ENCODE measurements at regions not wholly inside any gene's neighbourhood (a gene's known extent, or its start where the extent isn't known, plus 50 kb on each side); places are given as distances from the start of the nearest gene placed in this dataset.

DNA sequence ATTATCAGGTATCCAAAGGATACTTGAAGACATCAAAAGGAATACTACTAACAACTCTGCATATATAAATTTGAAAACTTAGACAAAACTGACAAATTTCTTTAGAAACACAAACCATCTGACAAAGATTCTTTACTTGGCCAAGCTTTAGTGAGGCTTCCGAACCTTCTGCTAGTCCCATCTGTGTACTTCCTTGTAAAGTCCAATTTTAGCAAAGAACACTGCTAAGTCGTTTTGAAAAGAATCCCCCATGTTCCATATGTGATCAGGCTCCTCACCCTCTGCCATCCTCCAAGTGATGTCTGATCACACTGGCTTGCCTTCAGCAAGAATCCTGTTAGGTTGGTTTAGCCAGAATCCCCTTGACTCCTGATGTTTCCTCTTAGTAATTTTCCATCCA lies 150.0 kb upstream of the ACO1 start:
- Mint-ChIP-seq H3K4me1 (no peaks in the 10 kb centered on the region), H3K4me3 (no peak overlapping the region), H3K27ac (no peak overlapping the region), H3K9me3 (peaks cover 0 to 6% (median 1%) of the 10 kb centered on the region in 7 donors), H3K27me3 (no peaks in the 10 kb centered on the region), H3K36me3 (no peaks in the 10 kb centered on the region)
- ATAC-seq (ENCODE audit: low read depth in 2 of 2) (no peak), DNase-seq (no peak)

DNA sequence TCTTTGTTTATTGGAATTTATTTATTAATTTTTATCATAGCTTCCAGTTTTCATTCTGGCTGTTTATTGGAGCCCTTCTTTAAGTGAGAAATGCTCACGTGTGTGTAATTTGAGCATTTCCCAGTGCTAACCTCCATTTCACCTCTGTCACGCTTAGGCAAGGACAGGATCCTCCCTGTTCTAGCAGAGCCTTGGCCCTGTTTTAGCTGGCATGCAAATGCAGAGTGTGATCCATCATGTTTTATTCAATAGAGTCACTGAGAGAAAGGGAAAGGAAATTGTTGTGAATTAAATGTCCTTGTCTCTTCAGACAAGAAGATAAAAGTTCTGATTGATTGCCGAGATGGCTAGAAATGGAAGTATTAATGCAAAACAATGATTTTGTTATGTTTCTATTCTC lies 137.3 kb upstream of the ACO1 start:
- Mint-ChIP-seq H3K27me3 (peaks cover 0 to 8% (median 0%) of the 10 kb centered on the region in 3 donors), H3K9me3 (no peaks in the 10 kb centered on the region), H3K27ac (no peak overlapping the region), H3K36me3 (no peaks in the 10 kb centered on the region), H3K4me3 (no peak overlapping the region), H3K4me1 (no peaks in the 10 kb centered on the region)
- ATAC-seq (ENCODE audit: low read depth in 2 of 2) (no peak), DNase-seq (no peak)

DNA sequence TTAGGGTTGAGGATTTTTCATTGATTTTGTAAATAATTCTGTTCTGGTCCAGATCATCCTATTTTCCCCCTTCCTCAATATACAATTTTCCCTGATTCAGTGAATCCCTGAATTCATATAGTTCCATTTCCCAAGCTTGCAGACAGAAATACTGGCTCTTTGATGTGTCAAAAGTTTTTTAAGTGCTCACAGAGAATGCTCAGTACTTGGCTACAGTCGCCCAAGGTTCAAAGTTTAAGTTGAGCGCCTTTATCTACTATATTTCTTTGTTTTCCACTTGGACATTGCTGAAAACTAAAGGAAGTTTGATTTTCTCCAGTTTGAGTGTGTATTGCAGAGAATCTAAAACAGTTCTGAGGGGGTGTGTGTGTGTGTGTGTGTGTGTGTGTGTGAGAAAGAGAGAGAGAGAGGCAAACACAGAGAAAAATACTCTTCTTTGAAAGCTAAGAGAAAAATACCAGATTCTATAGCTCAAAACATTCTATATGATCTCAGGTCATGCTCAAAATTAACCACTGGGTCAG lies 136.2 kb upstream of the ACO1 start:
- Mint-ChIP-seq H3K4me1 (no peaks in the 10 kb centered on the region), H3K4me3 (no peak overlapping the region), H3K27ac (no peak overlapping the region), H3K27me3 (peaks cover 0 to 14% (median 0%) of the 10 kb centered on the region in 3 donors), H3K36me3 (no peaks in the 10 kb centered on the region), H3K9me3 (no peaks in the 10 kb centered on the region)
- DNase-seq = no peak
- no peak for ATAC-seq (ENCODE audit: low read depth in 2 of 2)

DNA sequence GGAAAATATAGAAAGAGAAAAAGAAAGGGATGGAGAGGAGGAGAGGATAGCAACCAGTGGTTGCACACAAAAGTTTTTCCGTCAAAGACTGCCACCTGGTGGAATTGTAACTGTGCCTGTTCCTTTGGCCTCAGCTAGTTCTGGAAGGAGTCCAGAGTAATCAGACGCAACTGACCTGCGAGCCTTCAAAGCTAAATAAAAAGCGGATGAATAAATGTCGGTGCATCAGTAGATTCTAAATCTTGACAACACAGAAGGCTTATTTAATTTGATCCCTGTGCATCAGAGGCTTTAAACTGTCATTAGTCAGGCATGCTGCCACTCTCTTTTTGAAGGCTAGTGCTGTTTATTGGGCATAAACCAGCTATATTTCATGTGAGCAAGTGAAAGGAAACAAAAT lies 132.9 kb upstream of the ACO1 start:
- H3K27ac Mint-ChIP-seq = no peak overlapping the region
- H3K9me3 Mint-ChIP-seq = peaks cover 0 to 4% (median 0%) of the 10 kb centered on the region in 7 donors
- DNase-seq (peak; percentile 10), ATAC-seq (ENCODE audit: low read depth in 2 of 2) (no peak)
- peaks cover 0 to 10% (median 0%) of the 10 kb centered on the region in 3 donors for H3K27me3 Mint-ChIP-seq
- no peak overlapping the region for H3K4me3 Mint-ChIP-seq
- no peaks in the 10 kb centered on the region for H3K36me3 Mint-ChIP-seq
- H3K4me1 Mint-ChIP-seq = no peaks in the 10 kb centered on the region

DNA sequence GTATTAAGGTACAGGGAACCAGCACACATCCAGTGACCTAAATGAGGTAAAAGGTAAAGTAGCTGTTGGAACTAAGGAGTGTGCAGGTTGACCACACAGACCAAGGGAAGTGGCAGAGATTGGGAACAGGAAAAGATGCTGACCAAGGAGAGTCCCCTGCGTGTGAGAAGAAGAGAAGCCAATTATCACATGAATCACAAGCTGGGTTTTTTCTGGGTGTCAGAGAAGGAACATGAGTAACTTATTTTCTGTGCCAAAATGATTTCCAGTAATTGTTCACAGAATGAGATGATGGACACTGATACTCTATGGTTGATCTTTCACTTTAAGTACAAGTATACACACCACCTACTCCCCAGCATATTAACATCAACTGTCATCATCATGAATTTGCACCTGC lies 130.7 kb upstream of the ACO1 start:
- Mint-ChIP-seq H3K4me1 (no peaks in the 10 kb centered on the region), H3K36me3 (no peaks in the 10 kb centered on the region), H3K27ac (no peak overlapping the region), H3K9me3 (peaks cover 0 to 4% (median 0%) of the 10 kb centered on the region in 7 donors), H3K4me3 (no peak overlapping the region), H3K27me3 (peaks cover 0 to 10% (median 0%) of the 10 kb centered on the region in 3 donors)
- no peak for ATAC-seq (ENCODE audit: low read depth in 2 of 2)
- no peak for DNase-seq

DNA sequence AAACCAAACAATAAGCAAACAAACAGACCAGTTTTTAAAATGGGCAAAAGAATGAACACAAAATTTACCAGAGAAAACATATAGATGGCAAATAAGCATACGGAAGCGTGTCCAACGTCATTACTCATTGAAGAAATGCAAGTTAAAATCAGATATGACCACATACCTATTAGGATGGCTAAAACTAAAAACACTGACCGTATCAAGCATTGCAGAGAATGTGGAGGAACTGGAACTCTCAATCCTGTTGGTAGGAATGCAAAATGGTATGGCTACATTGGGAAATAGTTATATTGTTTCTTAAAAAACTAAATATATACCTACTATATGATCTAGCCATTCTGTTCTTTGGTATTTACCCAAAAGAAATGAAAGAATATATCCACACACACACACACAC lies 129.4 kb upstream of the ACO1 start:
- Mint-ChIP-seq H3K27me3 (peaks cover 0 to 9% (median 0%) of the 10 kb centered on the region in 3 donors), H3K4me1 (no peaks in the 10 kb centered on the region), H3K36me3 (no peaks in the 10 kb centered on the region), H3K4me3 (no peak overlapping the region), H3K27ac (no peak overlapping the region), H3K9me3 (peaks cover 0 to 4% (median 0%) of the 10 kb centered on the region in 7 donors)
- DNase-seq = no peak
- ATAC-seq (ENCODE audit: low read depth in 2 of 2) = no peak

- peaks cover 0 to 3% of the 10 kb centered on the region in 2 donors for H3K36me3 Mint-ChIP-seq
- ATAC-seq (ENCODE audit: low read depth in 2 of 2) (no peak), DNase-seq (no peak)
- peaks cover 0 to 7% (median 0%) of the 10 kb centered on the region in 3 donors for H3K27me3 Mint-ChIP-seq
- no peaks in the 10 kb centered on the region for H3K4me1 Mint-ChIP-seq
- no peak overlapping the region for H3K4me3 Mint-ChIP-seq
- no peak overlapping the region for H3K27ac Mint-ChIP-seq
- peaks cover 0 to 9% (median 4%) of the 10 kb centered on the region in 7 donors for H3K9me3 Mint-ChIP-seq
Measured at GRCh38 chr9:32258482-32258881, 126.0 kb upstream of the ACO1 start.

DNA sequence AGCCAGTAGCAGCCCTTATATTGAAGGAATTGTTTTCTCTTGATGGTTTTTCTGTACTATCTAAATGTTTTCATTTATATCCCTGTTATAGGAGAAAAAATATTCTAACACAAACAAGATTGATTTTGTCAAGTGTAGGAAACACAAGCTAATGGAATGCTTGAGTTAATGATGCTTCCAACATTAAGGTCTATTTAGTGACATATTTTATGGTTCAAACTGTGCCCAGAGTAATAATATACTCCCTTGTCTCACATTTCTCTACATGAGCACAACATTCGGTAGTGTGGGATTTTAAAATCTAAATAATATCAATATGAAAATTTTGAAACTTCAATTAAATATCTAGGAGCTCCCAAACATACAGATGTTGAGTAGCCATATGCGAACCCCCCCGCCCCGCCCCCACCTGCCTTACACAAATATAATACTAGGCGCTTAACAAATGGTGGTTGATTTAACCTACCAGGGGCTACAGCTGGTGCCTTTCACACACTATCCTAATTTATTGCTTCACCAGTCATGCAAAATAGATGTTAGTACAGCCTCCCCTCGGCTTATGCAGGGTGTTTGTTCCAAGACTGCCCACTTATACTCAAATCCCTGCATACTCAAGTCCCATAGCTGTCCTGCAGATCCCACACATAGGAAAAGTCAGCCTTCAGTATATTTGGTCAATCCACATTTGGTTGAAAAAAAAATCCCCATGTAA lies 124.1 kb upstream of the ACO1 start:
- Mint-ChIP-seq H3K4me3 (no peak overlapping the region), H3K36me3 (peaks cover 0 to 3% of the 10 kb centered on the region in 2 donors), H3K27ac (no peak overlapping the region), H3K4me1 (no peaks in the 10 kb centered on the region), H3K27me3 (peaks cover 0 to 7% (median 0%) of the 10 kb centered on the region in 3 donors), H3K9me3 (peaks cover 0 to 9% (median 2%) of the 10 kb centered on the region in 7 donors)
- ATAC-seq (ENCODE audit: low read depth in 2 of 2) = no peak
- DNase-seq = no peak

- Mint-ChIP-seq H3K36me3 (peaks cover 0 to 3% of the 10 kb centered on the region in 2 donors), H3K27ac (peak overlapping the region in 1 of 6 donors; percentile 54), H3K4me3 (no peak overlapping the region), H3K4me1 (no peaks in the 10 kb centered on the region), H3K9me3 (peaks cover 0 to 9% (median 2%) of the 10 kb centered on the region in 7 donors), H3K27me3 (peaks cover 0 to 7% (median 4%) of the 10 kb centered on the region in 3 donors)
- ATAC-seq (ENCODE audit: low read depth in 2 of 2) = no peak
- DNase-seq = no peak
Measured at GRCh38 chr9:32264170-32264864, 120.1 kb upstream of the ACO1 start.

- H3K4me3 Mint-ChIP-seq = no peak overlapping the region
- H3K27me3 Mint-ChIP-seq = peaks cover 0 to 7% (median 4%) of the 10 kb centered on the region in 3 donors
- ATAC-seq (ENCODE audit: low read depth in 2 of 2) (no peak), DNase-seq (no peak)
- H3K4me1 Mint-ChIP-seq = no peaks in the 10 kb centered on the region
- peaks cover 0 to 3% of the 10 kb centered on the region in 2 donors for H3K36me3 Mint-ChIP-seq
- no peak overlapping the region for H3K27ac Mint-ChIP-seq
- H3K9me3 Mint-ChIP-seq = peaks cover 0 to 9% (median 2%) of the 10 kb centered on the region in 7 donors
Measured at GRCh38 chr9:32265037-32265436, 119.4 kb upstream of the ACO1 start.

DNA sequence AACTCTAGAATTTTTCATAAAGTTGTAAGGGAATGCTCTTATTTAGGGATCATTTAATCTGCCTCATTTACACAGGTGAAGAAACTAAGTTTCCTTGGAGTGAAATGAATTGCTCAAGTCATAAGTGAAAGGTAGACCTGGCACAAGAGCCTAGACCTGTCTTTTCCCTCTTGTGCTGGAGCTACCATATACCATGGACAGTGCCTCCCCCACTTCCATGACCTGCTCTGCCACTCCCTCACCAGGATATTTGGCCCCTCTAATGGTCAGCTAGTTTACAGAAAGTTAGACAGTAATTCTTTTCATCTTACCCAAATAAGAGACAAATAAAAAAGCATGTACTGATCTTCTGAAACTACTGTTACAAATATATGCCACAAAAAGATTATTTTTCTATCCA lies 105.5 kb upstream of the ACO1 start:
- ATAC-seq (ENCODE audit: low read depth in 2 of 2) (no peak), DNase-seq (no peak)
- H3K9me3 Mint-ChIP-seq = peaks cover 0 to 3% (median 0%) of the 10 kb centered on the region in 7 donors
- H3K4me3 Mint-ChIP-seq = no peak overlapping the region
- no peaks in the 10 kb centered on the region for H3K36me3 Mint-ChIP-seq
- H3K27me3 Mint-ChIP-seq = peaks cover 0 to 9% (median 0%) of the 10 kb centered on the region in 3 donors
- H3K27ac Mint-ChIP-seq = no peak overlapping the region
- no peaks in the 10 kb centered on the region for H3K4me1 Mint-ChIP-seq

DNA sequence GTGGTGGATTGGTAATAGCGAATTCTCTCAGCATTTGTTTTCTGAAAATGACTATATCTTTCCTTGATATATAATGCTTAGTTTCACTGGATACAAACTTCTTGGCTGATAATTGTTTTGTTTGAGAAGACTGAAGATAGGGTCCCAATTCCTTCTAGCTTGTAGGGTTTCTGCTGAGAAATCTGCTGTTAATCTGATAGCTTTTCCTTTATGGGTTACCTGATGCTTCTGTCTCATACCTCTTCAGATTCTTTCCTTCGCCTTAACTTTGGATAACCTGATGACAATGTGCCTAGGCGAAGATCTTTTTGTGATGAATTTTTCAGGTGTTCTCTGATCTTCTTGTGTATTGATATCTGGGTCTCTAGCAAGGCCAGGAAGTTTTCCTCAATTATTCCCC lies 94.7 kb upstream of the ACO1 start:
- no peaks in the 10 kb centered on the region for H3K36me3 Mint-ChIP-seq
- no peak overlapping the region for H3K4me3 Mint-ChIP-seq
- peaks cover 0 to 5% (median 0%) of the 10 kb centered on the region in 7 donors for H3K9me3 Mint-ChIP-seq
- no peak overlapping the region for H3K27ac Mint-ChIP-seq
- ATAC-seq (ENCODE audit: low read depth in 2 of 2) (no peak), DNase-seq (no peak)
- no peaks in the 10 kb centered on the region for H3K4me1 Mint-ChIP-seq
- H3K27me3 Mint-ChIP-seq = peaks cover 5 to 10% (median 6%) of the 10 kb centered on the region in 3 donors

- no peaks in the 10 kb centered on the region for H3K4me1 Mint-ChIP-seq
- no peaks in the 10 kb centered on the region for H3K36me3 Mint-ChIP-seq
- peaks cover 0 to 5% (median 0%) of the 10 kb centered on the region in 7 donors for H3K9me3 Mint-ChIP-seq
- H3K27me3 Mint-ChIP-seq = peaks cover 5 to 10% (median 6%) of the 10 kb centered on the region in 3 donors
- DNase-seq (no peak), ATAC-seq (ENCODE audit: low read depth in 2 of 2) (no peak)
- no peak overlapping the region for H3K27ac Mint-ChIP-seq
- H3K4me3 Mint-ChIP-seq = no peak overlapping the region
Measured at GRCh38 chr9:32291370-32291769, 93.1 kb upstream of the ACO1 start.

DNA sequence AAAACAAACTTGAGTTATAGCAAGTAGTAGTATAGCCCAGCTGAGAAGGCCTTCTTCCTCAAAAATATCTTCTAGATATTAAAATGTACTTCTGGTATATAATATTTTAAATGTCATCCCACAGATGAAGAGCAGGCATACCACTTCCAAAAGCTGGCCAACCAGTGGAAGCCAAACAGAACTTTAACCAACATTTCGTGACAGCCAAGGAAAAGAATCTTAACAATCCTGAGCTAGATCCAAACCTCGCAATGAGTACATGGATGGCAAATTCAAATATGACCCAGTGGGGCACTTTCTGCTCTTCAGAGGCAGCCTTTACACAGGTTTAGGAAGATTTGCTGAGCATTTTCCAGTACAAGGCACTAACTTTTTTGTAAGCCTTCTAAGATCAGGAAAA lies 91.8 kb upstream of the ACO1 start:
- Mint-ChIP-seq H3K4me3 (no peak overlapping the region), H3K27me3 (peaks cover 5 to 13% (median 6%) of the 10 kb centered on the region in 3 donors), H3K4me1 (no peaks in the 10 kb centered on the region), H3K36me3 (no peaks in the 10 kb centered on the region), H3K9me3 (peaks cover 0 to 5% (median under 1%) of the 10 kb centered on the region in 7 donors), H3K27ac (no peak overlapping the region)
- ATAC-seq (ENCODE audit: low read depth in 2 of 2) = no peak
- no peak for DNase-seq

Data from naive B cell (primary cell).